Parathyroid adenoma (tissue), 2 donors: ENCODE measurements at regions not wholly inside any gene's neighbourhood (a gene's known extent, or its start where the extent isn't known, plus 50 kb on each side); places are given as distances from the start of the nearest gene placed in this dataset.

Source experiments
- H2AFZ ChIP-seq: fragments of 300-600 bp; sonication (generic); one replicate; pipeline ENCODE4 v1.7.0; 2017; ENCODE audit warnings: antibody characterized with exemption, mild to moderate bottlenecking
- H3K27ac ChIP-seq: fragments of 300-600 bp; sonication (generic); one replicate; pipeline ENCODE4 v1.7.0; 2017
- H3K27me3 ChIP-seq: fragments of 300-600 bp; sonication (generic); one replicate; pipeline ENCODE4 v1.7.0; 2017; ENCODE audit warnings: low read length; ENCODE audit not compliant: control insufficient read depth, insufficient read depth
- H3K36me3 ChIP-seq: fragments of 300-600 bp; sonication (generic); one replicate; pipeline ENCODE4 v1.7.0; 2017; ENCODE audit warnings: low read length; ENCODE audit not compliant: control insufficient read depth, insufficient read depth
- H3K4me1 ChIP-seq: fragments of 300-600 bp; sonication (generic); one replicate; pipeline ENCODE4 v1.7.0; 2017; ENCODE audit warnings: control low read depth
- H3K4me2 ChIP-seq: fragments of 300-600 bp; sonication (generic); one replicate; pipeline ENCODE4 v1.7.0; 2017; ENCODE audit warnings: low read length
- H3K4me3 ChIP-seq: fragments of 300-600 bp; sonication (generic); one replicate; pipeline ENCODE4 v1.7.0; 2017; ENCODE audit warnings: low read depth, low read length
- H3K79me2 ChIP-seq: fragments of 300-600 bp; sonication (generic); one replicate; pipeline ENCODE4 v1.7.0; 2017; ENCODE audit warnings: control low read depth
- H3K9ac ChIP-seq: fragments of 300-600 bp; sonication (generic); one replicate; pipeline ENCODE4 v1.7.0; 2017; ENCODE audit warnings: mild to moderate bottlenecking
- H3K9me3 ChIP-seq: fragments of 300-600 bp; sonication (generic); one replicate; pipeline ENCODE4 v1.7.0; 2017; ENCODE audit warnings: low read length; ENCODE audit not compliant: control insufficient read depth
- TF ChIP-seq, protein P1 (sequence below): fragments of 300-600 bp; sonication (generic); IDR thresholded peaks from one replicate; pipeline ENCODE4 v1.7.0; 2017; ENCODE audit warnings: antibody characterized with exemption, mild to moderate bottlenecking
- donor health status: primary hyperparathyroidism.

DNA sequence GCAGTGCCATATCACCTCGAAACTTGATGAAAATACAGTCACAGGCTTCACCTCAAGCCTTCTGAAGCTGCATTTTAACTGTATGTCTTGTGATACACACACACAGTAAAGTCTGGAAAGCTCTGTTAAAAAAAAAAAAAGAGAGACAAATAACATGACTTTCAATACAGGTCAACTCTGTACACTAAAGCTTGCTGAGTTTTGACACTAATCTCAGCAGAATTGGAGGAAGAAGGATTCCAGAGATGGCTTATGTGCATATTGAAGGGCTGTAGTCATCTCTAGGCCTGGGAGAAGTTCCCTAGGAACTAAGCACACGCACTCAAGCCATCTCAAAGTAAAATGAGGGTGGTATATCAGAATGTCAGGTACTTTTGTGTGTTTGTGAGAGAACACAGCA lies 875.1 kb downstream of the EPHA4 start:
- Histone ChIP-seq H3K9ac (no peak overlapping the region), H3K79me2 (no peaks in the 10 kb centered on the region), H3K9me3 (no peaks in the 10 kb centered on the region), H3K27me3 (no peaks in the 10 kb centered on the region), H3K4me2 (no peak overlapping the region), H3K4me1 (no peaks in the 10 kb centered on the region), H3K36me3 (no peaks in the 10 kb centered on the region), H2AFZ (no peak overlapping the region), H3K27ac (no peak overlapping the region), H3K4me3 (no peak overlapping the region)
- TF ChIP-seq, protein P1, sequence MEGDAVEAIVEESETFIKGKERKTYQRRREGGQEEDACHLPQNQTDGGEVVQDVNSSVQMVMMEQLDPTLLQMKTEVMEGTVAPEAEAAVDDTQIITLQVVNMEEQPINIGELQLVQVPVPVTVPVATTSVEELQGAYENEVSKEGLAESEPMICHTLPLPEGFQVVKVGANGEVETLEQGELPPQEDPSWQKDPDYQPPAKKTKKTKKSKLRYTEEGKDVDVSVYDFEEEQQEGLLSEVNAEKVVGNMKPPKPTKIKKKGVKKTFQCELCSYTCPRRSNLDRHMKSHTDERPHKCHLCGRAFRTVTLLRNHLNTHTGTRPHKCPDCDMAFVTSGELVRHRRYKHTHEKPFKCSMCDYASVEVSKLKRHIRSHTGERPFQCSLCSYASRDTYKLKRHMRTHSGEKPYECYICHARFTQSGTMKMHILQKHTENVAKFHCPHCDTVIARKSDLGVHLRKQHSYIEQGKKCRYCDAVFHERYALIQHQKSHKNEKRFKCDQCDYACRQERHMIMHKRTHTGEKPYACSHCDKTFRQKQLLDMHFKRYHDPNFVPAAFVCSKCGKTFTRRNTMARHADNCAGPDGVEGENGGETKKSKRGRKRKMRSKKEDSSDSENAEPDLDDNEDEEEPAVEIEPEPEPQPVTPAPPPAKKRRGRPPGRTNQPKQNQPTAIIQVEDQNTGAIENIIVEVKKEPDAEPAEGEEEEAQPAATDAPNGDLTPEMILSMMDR = no peak

DNA sequence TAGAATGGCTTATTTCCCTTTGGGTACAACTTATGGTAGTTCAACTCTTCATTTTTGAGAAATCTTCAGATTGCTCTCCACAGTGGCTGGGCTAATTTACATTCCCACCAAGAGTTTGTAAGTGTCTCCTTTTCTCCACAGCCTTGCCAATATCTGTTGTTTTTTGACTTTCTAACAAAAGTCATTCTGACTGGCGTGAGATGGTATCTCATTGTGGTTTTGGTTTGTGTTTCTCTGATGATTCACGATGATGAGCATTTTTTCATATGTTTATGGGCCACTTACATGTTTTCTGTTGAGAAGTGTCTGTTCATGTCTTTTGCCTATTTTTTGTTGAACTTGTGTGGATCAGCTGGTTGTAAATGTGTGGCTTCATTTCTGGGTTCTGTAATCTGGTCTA lies 871.0 kb downstream of the EPHA4 start:
- H3K4me1 ChIP-seq = no peaks in the 10 kb centered on the region

DNA sequence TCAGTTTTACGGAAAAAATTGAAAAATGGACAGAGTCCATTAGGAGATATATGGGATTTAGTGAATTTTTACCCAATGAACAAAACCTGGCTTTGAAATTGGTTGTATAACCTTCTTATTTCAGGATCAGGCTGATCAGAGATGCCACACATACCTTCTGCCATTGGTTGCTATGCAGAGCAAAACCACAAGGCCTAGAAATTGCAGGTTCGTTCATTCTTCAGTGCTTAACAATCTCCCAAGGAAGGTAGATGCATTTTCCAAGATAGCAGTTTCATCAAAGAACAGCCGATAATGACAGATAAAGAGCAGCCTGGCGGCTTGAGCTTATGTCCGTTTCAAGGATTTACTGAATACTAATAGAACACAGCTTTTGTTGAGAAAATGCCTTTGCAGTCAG lies 868.8 kb downstream of the EPHA4 start:
- TF ChIP-seq, protein P1 = no peak

More for the DNA sequence above, 871.0 kb downstream of the EPHA4 start:
- Histone ChIP-seq H3K27ac (no peak overlapping the region), H2AFZ (no peak overlapping the region), H3K27me3 (no peaks in the 10 kb centered on the region), H3K4me2 (no peak overlapping the region), H3K79me2 (no peaks in the 10 kb centered on the region), H3K4me3 (no peak overlapping the region), H3K36me3 (no peaks in the 10 kb centered on the region), H3K9ac (no peak overlapping the region), H3K9me3 (no peaks in the 10 kb centered on the region)
- TF ChIP-seq, protein P1 = no peak

DNA sequence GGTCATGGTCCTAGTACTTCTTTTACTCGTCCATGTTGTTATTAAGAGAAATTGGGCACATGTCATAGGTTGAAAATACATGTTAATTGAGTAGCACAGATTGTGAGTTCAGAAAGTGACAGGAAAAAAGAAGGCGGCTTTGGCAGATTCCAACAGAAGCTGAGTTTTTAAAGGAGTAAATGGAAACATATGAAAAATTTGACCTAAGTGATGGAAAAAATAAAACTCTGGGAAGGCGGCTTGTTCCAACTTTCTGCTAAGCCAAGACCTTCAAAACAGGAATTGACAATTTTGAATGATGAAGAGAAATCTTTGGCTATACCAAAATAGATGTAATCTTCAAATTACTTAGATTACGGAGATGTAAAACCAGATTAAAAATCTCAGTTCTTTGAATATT lies 868.0 kb downstream of the EPHA4 start:
- Histone ChIP-seq H3K9ac (no peak overlapping the region), H3K4me3 (no peak overlapping the region), H3K79me2 (no peaks in the 10 kb centered on the region), H3K9me3 (no peaks in the 10 kb centered on the region), H3K36me3 (no peaks in the 10 kb centered on the region), H2AFZ (no peak overlapping the region), H3K4me1 (no peaks in the 10 kb centered on the region), H3K4me2 (no peak overlapping the region), H3K27ac (no peak overlapping the region), H3K27me3 (no peaks in the 10 kb centered on the region)
- TF ChIP-seq, protein P1 = no peak

More for the DNA sequence above, 868.8 kb downstream of the EPHA4 start:
- no peaks in the 10 kb centered on the region for H3K4me1 ChIP-seq
- no peak overlapping the region for H3K27ac ChIP-seq
- no peaks in the 10 kb centered on the region for H3K9me3 ChIP-seq
- H3K9ac ChIP-seq = no peak overlapping the region
- H3K4me3 ChIP-seq = no peak overlapping the region
- no peak overlapping the region for H2AFZ ChIP-seq
- no peaks in the 10 kb centered on the region for H3K27me3 ChIP-seq
- no peaks in the 10 kb centered on the region for H3K36me3 ChIP-seq
- no peaks in the 10 kb centered on the region for H3K79me2 ChIP-seq
- no peak overlapping the region for H3K4me2 ChIP-seq

DNA sequence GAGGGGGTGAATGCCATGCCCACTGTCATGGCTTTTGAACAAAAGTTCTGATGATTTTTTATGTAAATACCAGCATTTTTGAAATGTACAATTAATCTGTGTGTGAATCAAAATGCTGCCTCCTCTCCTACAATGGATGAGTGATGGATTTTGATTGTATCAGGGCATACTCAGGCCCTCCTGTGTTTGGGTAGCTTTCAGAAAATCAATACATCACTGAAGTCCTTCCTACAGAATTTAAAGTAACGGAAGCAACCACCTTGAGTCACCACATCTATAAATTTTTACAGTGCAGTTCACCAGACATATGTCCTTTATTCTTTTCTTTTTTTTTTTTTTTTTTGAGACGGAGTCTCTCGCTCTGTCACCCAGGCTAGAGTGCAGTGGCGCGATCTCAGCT lies 867.3 kb downstream of the EPHA4 start:
- TF ChIP-seq, protein P1 = no peak

More for the DNA sequence above, 867.3 kb downstream of the EPHA4 start:
- H2AFZ ChIP-seq = no peak overlapping the region
- no peaks in the 10 kb centered on the region for H3K79me2 ChIP-seq
- no peaks in the 10 kb centered on the region for H3K9me3 ChIP-seq
- H3K27me3 ChIP-seq = no peaks in the 10 kb centered on the region
- no peaks in the 10 kb centered on the region for H3K36me3 ChIP-seq
- H3K27ac ChIP-seq = no peak overlapping the region
- H3K4me2 ChIP-seq = no peak overlapping the region
- no peaks in the 10 kb centered on the region for H3K4me1 ChIP-seq
- no peak overlapping the region for H3K9ac ChIP-seq
- no peak overlapping the region for H3K4me3 ChIP-seq
